ENCODE measurements at regions not wholly inside any gene's neighbourhood (a gene's known extent, or its start where the extent isn't known, plus 50 kb on each side); places are given as distances from the start of the nearest gene placed in this dataset.

- no peaks in the 10 kb centered on the region for H3K9me3 ChIP-seq (ENCODE audit: low read length)
- H3K4me3 ChIP-seq (ENCODE audit: low read length) = peak overlapping the region; percentile 19
- H3K9ac ChIP-seq (ENCODE audit: low read length) = no peak overlapping the region
- no peaks in the 10 kb centered on the region for H3K9me2 ChIP-seq (ENCODE audit: insufficient read depth, low read length)
- H3F3A ChIP-seq (ENCODE audit: insufficient read depth, low read length, poor library complexity, severe bottlenecking) = no peaks in the 10 kb centered on the region
- no peaks in the 10 kb centered on the region for H3K27me3 ChIP-seq (ENCODE audit: insufficient read depth, low read depth, low read length)
- no peaks in the 10 kb centered on the region for H4K20me1 ChIP-seq (ENCODE audit: insufficient read depth)
- no peak overlapping the region for H2AFZ ChIP-seq (ENCODE audit: low read depth, low read length)
- no peak for TF ChIP-seq CTCF (IDR thresholded peaks at IDR 0.05; ENCODE audit: poor library complexity, severe bottlenecking)
- TF ChIP-seq REST (IDR thresholded peaks at IDR 0.05; ENCODE audit: borderline replicate concordance) = no peak
- TF ChIP-seq POLR2AphosphoS5 (IDR thresholded peaks at IDR 0.05) = no peak
- no peak for TF ChIP-seq SMC3 (conservative IDR thresholded peaks at IDR 0.05; ENCODE audit: poor library complexity)
- TF ChIP-seq TAF1 (IDR thresholded peaks at IDR 0.05; ENCODE audit: low read depth) = no peak
- no peak for TF ChIP-seq MXI1 (conservative IDR thresholded peaks at IDR 0.05; ENCODE audit: poor library complexity, severe bottlenecking)
- TF ChIP-seq EP300 (conservative IDR thresholded peaks at IDR 0.05; ENCODE audit: poor library complexity, severe bottlenecking) = no peak
- no peak for TF ChIP-seq EZH2 (IDR thresholded peaks at IDR 0.05; ENCODE audit: borderline replicate concordance, insufficient read depth, low read length, poor library complexity, severe bottlenecking)
- TF ChIP-seq RAD21 (conservative IDR thresholded peaks at IDR 0.05) = no peak
- no peaks in the 10 kb centered on the region for H3K36me3 ChIP-seq (ENCODE audit: insufficient read depth, low read length)
- H3K79me2 ChIP-seq (replicated peaks; ENCODE audit: insufficient read depth, low read length) = no peaks in the 10 kb centered on the region
- H3K27ac ChIP-seq (ENCODE audit: low read length) = peak overlapping the region; percentile 43
- no peak overlapping the region for H3K4me2 ChIP-seq (ENCODE audit: low read length)
These were observed 123.3 kb downstream of the TLR4 start for GRCh38 chr9:117827456-117827855.

- no peaks in the 10 kb centered on the region for H3F3A ChIP-seq (ENCODE audit: insufficient read depth, low read length, poor library complexity, severe bottlenecking)
- H3K4me2 ChIP-seq (ENCODE audit: low read length) = no peak overlapping the region
- TF ChIP-seq CTCF (IDR thresholded peaks at IDR 0.05; ENCODE audit: poor library complexity, severe bottlenecking) (no peak), TAF1 (IDR thresholded peaks at IDR 0.05; ENCODE audit: low read depth) (no peak), MXI1 (conservative IDR thresholded peaks at IDR 0.05; ENCODE audit: poor library complexity, severe bottlenecking) (no peak), RAD21 (conservative IDR thresholded peaks at IDR 0.05) (no peak), REST (IDR thresholded peaks at IDR 0.05; ENCODE audit: borderline replicate concordance) (no peak), SMC3 (conservative IDR thresholded peaks at IDR 0.05; ENCODE audit: poor library complexity) (no peak), POLR2AphosphoS5 (IDR thresholded peaks at IDR 0.05) (no peak), EZH2 (IDR thresholded peaks at IDR 0.05; ENCODE audit: borderline replicate concordance, insufficient read depth, low read length, poor library complexity, severe bottlenecking) (no peak), EP300 (conservative IDR thresholded peaks at IDR 0.05; ENCODE audit: poor library complexity, severe bottlenecking) (no peak)
These were observed 124.3 kb downstream of the TLR4 start for GRCh38 chr9:117828466-117828865.

More at GRCh38 chr9:117828466-117828865, 124.3 kb downstream of the TLR4 start:
- Histone ChIP-seq H3K79me2 (replicated peaks; ENCODE audit: insufficient read depth, low read length) (no peaks in the 10 kb centered on the region), H3K9me3 (ENCODE audit: low read length) (no peaks in the 10 kb centered on the region), H3K27me3 (ENCODE audit: insufficient read depth, low read depth, low read length) (no peaks in the 10 kb centered on the region), H2AFZ (ENCODE audit: low read depth, low read length) (no peak overlapping the region), H3K9ac (ENCODE audit: low read length) (no peak overlapping the region), H3K9me2 (ENCODE audit: insufficient read depth, low read length) (no peaks in the 10 kb centered on the region), H3K4me3 (ENCODE audit: low read length) (no peak overlapping the region), H3K27ac (ENCODE audit: low read length) (no peak overlapping the region), H4K20me1 (ENCODE audit: insufficient read depth) (no peaks in the 10 kb centered on the region), H3K36me3 (ENCODE audit: insufficient read depth, low read length) (no peaks in the 10 kb centered on the region)

Measured in neural cell (in vitro differentiated cells).